ENCODE measurements at regions not wholly inside any gene's neighbourhood (a gene's known extent, or its start where the extent isn't known, plus 50 kb on each side); places are given as distances from the start of the nearest gene placed in this dataset.

- no peak for DNase-seq
Observed at GRCh38 chr10:131638049-131638879, 262.5 kb upstream of the PPP2R2D start.

DNA sequence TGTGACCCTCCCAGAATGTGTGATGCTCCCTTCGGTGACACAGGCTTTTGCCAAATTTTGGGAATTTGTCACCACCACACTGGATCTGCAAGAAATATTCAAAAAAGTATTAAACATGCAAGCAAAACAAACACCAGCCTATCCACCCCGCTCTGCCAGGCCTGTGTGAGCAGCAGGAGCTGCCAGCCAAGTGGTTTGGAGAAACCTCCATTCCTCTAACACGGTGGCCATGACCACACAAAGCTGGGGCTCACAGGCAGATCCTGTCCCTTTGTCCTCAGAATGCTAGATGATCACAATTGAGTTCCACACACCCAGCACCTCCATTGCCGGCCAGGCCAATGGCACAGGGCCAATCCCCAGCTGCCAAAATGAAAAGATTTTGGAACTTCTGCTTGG lies 261.9 kb upstream of the PPP2R2D start:
- DNase-seq, result no peak

- DNase-seq, result no peak
Observed at GRCh38 chr10:131640045-131640644, 260.7 kb upstream of the PPP2R2D start.

GRCh38 chr10:131641231-131641630 lies 259.6 kb upstream of the PPP2R2D start:
- no peak for DNase-seq

DNA sequence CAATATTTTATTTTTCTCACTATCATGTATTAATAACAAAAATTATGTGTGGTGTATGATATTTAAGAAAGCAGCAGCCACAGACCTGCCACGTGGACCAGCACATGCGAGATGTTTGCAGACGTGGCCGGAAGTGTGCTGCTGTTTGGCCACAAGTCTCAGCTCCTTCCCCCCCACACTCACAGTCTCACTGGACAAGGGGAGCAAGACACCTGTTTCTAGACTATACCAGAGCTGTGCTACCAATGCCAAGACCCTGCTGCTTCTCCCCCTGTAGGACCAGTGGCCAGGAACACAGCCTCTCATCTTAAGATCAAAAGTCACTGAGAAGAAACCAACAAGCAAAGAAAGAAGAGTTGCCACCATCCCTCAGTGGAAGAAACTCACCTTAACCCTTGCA lies 258.9 kb upstream of the PPP2R2D start:
- no peak for DNase-seq

- DNase-seq, result no peak
Observed at GRCh38 chr10:131642966-131643365, 257.8 kb upstream of the PPP2R2D start.

- no peak for DNase-seq
Observed at GRCh38 chr10:131644289-131644688, 256.5 kb upstream of the PPP2R2D start.

- no peak for DNase-seq
Observed at GRCh38 chr10:131644864-131645658, 255.7 kb upstream of the PPP2R2D start.

DNA sequence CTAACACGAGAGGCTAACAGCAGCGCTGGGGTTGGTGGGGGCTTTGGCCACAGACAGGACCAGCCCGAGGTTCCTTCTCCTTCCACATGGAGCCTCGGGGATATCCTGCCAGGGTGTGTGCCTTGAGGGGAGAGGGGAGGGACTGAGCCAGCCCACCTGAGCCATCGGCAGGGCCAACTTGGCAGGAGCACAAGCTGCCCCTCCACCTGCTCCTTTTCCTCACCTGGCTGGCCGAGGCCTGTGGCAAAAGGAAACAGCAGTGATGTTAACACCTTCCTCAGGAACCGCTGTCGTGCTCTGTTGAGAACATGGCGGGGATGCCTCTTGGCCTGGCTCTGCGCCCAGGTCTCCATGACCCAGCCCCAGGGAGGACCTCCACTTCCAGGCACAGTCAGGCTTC lies 255.1 kb upstream of the PPP2R2D start:
- DNase-seq, result no peak

DNA sequence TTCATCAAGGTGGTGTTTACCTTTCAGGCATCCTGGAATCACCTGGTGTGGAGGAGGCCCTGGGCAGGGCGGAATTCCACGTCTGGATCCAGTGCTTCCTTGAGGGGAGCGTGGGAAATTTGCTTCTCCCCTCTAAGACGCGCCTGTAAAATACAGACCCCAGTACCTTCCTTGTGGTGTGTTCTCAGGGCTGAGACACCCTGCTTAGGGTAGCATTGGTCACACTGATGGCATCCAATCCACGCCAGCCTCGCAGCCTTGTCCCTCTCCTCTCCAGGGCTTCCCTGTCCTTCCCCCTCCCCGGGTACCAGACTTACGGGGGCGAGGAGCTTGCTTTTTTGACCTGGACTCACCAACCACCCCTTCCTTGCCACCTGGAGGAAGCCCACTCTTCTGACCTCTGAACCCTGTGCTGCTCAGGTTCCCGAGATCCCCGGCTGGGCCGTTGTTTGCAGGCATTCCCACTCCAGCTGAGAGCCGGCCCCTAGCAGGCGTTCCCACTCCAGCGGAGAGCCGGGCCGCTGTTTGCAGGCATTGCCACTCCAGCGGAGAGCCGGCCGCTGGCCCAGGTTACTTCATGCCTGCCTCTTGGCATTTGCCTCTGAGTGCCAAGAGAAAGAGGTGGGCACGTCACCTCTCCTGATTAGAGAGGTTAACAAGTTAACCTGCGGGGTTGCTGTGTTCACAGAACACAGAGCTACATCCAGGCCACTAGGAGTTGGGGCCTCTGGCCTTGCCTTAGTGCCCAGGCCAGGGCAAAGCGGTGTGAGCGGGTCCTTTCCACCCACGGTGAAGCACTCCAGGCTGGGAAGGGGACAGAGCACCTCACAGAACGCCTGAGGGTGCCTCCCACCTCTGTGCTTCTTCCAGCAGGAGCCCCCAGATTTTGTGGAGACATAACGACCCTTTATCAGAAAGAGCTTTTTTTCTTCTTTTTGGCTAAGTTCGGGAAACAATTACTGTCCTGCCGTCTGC lies 254.0 kb upstream of the PPP2R2D start:
- DNase-seq, result no peak

DNA sequence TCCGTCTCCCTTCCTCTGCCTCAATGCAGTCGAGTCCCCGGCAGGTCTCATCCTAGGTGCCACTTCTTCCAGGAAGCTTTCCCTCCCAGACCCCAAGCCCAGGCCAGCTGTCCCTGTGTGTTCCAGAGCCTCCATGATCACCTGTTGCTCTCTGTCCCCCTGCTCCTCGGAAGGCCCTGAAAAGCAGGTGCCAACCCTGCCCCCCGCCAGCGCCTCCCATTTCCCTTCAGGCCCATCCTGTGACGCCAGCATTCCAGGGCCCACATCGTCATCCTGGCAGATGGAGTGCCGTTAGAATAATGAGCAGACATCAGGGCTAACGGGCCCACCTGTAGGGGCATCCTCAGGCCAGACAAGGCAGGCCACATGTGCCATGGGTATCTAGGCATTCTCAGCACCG lies 253.0 kb upstream of the PPP2R2D start:
- DNase-seq, result no peak

DNA sequence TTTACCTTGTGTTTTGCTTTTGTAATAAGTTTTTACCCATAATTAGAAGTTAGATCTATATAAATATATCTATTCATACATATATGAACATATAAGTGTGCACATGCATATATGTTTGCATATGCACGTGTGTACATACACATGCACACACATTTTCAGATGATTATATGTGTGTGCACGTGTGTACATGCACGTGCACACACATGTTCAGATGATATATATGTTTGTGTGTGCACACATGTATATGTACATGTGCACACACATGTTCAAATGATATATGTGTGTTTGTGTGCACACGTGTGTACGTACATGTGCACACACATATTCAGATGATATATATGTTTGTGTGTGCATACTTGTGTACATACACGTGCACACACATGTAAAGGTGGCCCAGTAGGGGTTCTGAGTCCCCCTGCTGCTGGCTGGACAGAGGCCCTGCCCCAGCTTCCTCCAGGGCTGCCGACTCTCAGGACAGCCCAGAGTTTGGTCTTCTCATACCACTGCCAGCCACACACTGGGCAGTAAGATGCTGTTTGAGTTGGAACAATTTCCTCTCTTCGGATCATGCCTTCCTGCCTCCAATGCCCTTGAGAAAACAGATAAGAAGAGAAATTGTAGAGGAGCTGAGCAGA lies 252.3 kb upstream of the PPP2R2D start:
- DNase-seq, result no peak

DNA sequence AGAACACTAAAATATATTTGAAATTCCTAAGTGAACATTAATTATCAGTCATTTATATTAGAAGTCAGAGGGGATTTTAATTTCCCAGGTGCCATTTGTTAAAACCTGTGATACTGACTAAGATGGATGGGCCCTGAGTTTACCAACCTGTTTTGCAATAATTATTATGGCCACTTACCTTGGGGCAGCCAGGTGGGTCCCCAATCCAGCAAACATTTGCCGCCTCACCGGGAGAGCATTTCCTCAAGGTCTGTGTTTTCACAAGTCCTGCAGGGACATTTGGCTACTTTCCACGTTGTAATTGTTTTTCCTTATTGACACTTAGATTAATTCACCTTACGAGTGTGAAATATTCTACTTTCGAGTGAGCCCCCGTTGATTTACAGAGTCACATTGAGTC lies 251.2 kb upstream of the PPP2R2D start:
- DNase-seq, result no peak

- DNase-seq, result no peak
Observed at GRCh38 chr10:131650169-131650705, 250.6 kb upstream of the PPP2R2D start.

GRCh38 chr10:131650771-131651673 lies 249.8 kb upstream of the PPP2R2D start:
- no peak for DNase-seq

DNA sequence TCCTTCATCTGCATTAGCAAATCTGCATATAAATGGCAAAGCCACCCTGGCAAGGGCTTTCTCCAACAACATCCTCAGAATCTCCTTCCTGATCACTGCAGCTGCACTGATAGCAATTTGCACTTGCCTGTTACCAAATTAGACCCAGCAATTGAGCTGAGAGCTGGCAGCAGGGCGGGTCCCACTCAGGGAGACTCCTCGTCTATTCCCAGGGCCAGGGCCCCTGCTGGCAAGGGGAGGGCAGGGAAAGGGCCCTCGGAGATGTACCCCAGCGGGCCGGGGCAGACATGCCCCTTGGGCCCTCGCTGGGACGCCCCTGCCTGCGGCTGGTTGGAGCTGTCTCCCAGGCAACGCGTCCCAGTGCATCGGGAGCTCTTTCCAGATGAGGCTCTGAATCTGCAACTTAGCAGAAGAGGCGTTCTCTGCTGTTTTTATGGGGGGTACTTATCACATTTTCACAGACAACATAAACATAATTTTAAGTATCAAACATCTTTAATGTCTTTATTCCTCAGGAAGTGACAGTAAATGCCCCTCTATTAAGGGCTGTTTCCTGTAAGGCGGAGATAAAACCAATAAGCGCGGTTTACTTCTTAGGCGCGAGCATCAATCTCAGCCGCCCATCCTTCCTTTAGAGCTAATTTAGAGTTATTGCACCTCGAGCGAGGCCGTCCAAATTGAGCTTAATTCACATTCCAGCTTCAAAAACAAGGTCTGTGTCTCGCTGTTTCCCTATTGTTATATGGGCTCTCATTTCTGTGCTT lies 249.0 kb upstream of the PPP2R2D start:
- DNase-seq, result no peak

- DNase-seq, result no peak
Observed at GRCh38 chr10:131652438-131653139, 248.2 kb upstream of the PPP2R2D start.

GRCh38 chr10:131653140-131653539 lies 247.7 kb upstream of the PPP2R2D start:
- DNase-seq, result no peak
